HG03469 (cell line): ENCODE measurements at regions not wholly inside any gene's neighbourhood (a gene's known extent, or its start where the extent isn't known, plus 50 kb on each side); places are given as distances from the start of the nearest gene placed in this dataset.

Source experiments
- ATAC-seq: cut with Tn5 transposase; IDR thresholded peaks from one replicate; pipeline ENCODE4 v1.9.1; 2021; ENCODE audit warnings: mild to moderate bottlenecking, moderate library complexity, moderate number of reproducible peaks; ENCODE audit not compliant: unreplicated experiment

GRCh38 chr12:124418156-124418555 is 123.3 kb downstream of the RFLNA start:
- ATAC-seq: no peak

- ATAC-seq: no peak
Measured at GRCh38 chr12:124416516-124417395, 121.9 kb downstream of the RFLNA start.

GRCh38 chr12:124415064-124415463 is 120.2 kb downstream of the RFLNA start:
- ATAC-seq: no peak

- ATAC-seq: no peak
Measured at GRCh38 chr12:124413915-124414314, 119.0 kb downstream of the RFLNA start.

GRCh38 chr12:124413401-124413800 is 118.5 kb downstream of the RFLNA start:
- no peak for ATAC-seq

GRCh38 chr12:124412646-124413015 is 117.7 kb downstream of the RFLNA start:
- no peak for ATAC-seq

GRCh38 chr12:124411953-124412645 is 117.2 kb downstream of the RFLNA start:
- ATAC-seq: no peak

- ATAC-seq: no peak
Measured at GRCh38 chr12:124411281-124411878, 116.5 kb downstream of the RFLNA start.

GRCh38 chr12:124410354-124411175 is 115.7 kb downstream of the RFLNA start:
- no peak for ATAC-seq

GRCh38 chr12:124408822-124409517 is 114.1 kb downstream of the RFLNA start:
- ATAC-seq: no peak

GRCh38 chr12:124407074-124407473 is 112.2 kb downstream of the RFLNA start:
- no peak for ATAC-seq

- no peak for ATAC-seq
Measured at GRCh38 chr12:124406043-124406442, 111.2 kb downstream of the RFLNA start.

GRCh38 chr12:124405592-124405991 is 110.7 kb downstream of the RFLNA start:
- no peak for ATAC-seq

GRCh38 chr12:124405151-124405550 is 110.3 kb downstream of the RFLNA start:
- no peak for ATAC-seq

- no peak for ATAC-seq
Measured at GRCh38 chr12:124404162-124404784, 109.4 kb downstream of the RFLNA start.

GRCh38 chr12:124403273-124403672 is 108.4 kb downstream of the RFLNA start:
- no peak for ATAC-seq

GRCh38 chr12:124402248-124403066 is 107.6 kb downstream of the RFLNA start:
- no peak for ATAC-seq

- ATAC-seq: no peak
Measured at GRCh38 chr12:124401704-124402221, 106.9 kb downstream of the RFLNA start.

- no peak for ATAC-seq
Measured at GRCh38 chr12:124400124-124400523, 105.2 kb downstream of the RFLNA start.
